ENCODE measurements at regions not wholly inside any gene's neighbourhood (a gene's known extent, or its start where the extent isn't known, plus 50 kb on each side); places are given as distances from the start of the nearest gene placed in this dataset.

- no peak for TF ChIP-seq CTCF (IDR thresholded peaks at IDR 0.05; ENCODE audit: low read depth, low read length, missing input control)
- TF ChIP-seq ZBTB33 (IDR thresholded peaks at IDR 0.05) = no peak
- no peak for TF ChIP-seq YY1 (IDR thresholded peaks at IDR 0.05)
- TF ChIP-seq REST (IDR thresholded peaks at IDR 0.05) = no peak
- TF ChIP-seq GABPA (IDR thresholded peaks at IDR 0.05 in 1 of 2, conservative IDR thresholded peaks at IDR 0.05 in 1 of 2) = no peak
- TF ChIP-seq HNF4A (conservative IDR thresholded peaks at IDR 0.05) = no peak
Observed at GRCh38 chr13:59197397-59197796, 966.3 kb downstream of the DIAPH3 start.
